SK-N-SH treated with all-trans-retinoic acid at 6 μM for 48 hours (cell line): ENCODE measurements at regions not wholly inside any gene's neighbourhood (a gene's known extent, or its start where the extent isn't known, plus 50 kb on each side); places are given as distances from the start of the nearest gene placed in this dataset.

Source experiments
- ATAC-seq: fragments of 200-7000 bp; cut with Tn5 transposase; 3 replicates; pipeline ENCODE4 v1.9.1; 2020; ENCODE audit warnings: mild to moderate bottlenecking, moderate library complexity
- ARNTL ChIP-seq: fragments of 450-650 bp; formaldehyde crosslinking; IDR thresholded peaks from 2 replicates; pipeline ENCODE4 v1.5.0; 2020; ENCODE audit warnings: low read depth, mild to moderate bottlenecking, moderate library complexity, borderline replicate concordance
- BACH2 ChIP-seq: fragments of 250-450 bp; sonication (Bioruptor Pico); IDR thresholded peaks from 2 replicates; pipeline ENCODE4 v1.9.0; 2021; ENCODE audit warnings: mild to moderate bottlenecking, borderline replicate concordance
- CREB5 ChIP-seq: fragments of 250-450 bp; sonication (Bioruptor Pico); IDR thresholded peaks from 2 replicates; pipeline ENCODE4 v1.5.1; 2020; ENCODE audit warnings: low read depth, mild to moderate bottlenecking, moderate library complexity
- CSDC2 ChIP-seq: fragments of 250-450 bp; sonication (Bioruptor Pico); IDR thresholded peaks from 2 replicates; pipeline ENCODE4 v1.5.0; 2020; ENCODE audit warnings: mild to moderate bottlenecking, moderate library complexity
- CSRNP3 ChIP-seq: fragments of 250-450 bp; sonication (Bioruptor Pico); IDR thresholded peaks from 2 replicates; pipeline ENCODE4 v1.5.1; 2021; ENCODE audit warnings: mild to moderate bottlenecking, moderate library complexity
- ESRRG ChIP-seq: fragments of 250-450 bp; sonication (Bioruptor Pico); IDR thresholded peaks from 2 replicates; pipeline ENCODE4 v1.6.1; 2021; ENCODE audit warnings: mild to moderate bottlenecking
- GLIS3 ChIP-seq: fragments of 250-450 bp; sonication (Bioruptor Pico); IDR thresholded peaks from 2 replicates; pipeline ENCODE4 v1.5.0; 2020; ENCODE audit warnings: mild to moderate bottlenecking, moderate library complexity
- PATZ1 ChIP-seq: fragments of 250-450 bp; sonication (Bioruptor Pico); IDR thresholded peaks from 2 replicates; pipeline ENCODE4 v1.8.0; 2020; ENCODE audit warnings: mild to moderate bottlenecking, moderate library complexity, borderline replicate concordance
- PPARA ChIP-seq: fragments of 250-450 bp; sonication (Bioruptor Pico); IDR thresholded peaks from 2 replicates; pipeline ENCODE4 v1.5.0; 2020; ENCODE audit warnings: mild to moderate bottlenecking, borderline replicate concordance
- RARB ChIP-seq: fragments of 250-450 bp; sonication (Bioruptor Pico); IDR thresholded peaks from 2 replicates; pipeline ENCODE4 v1.8.0; 2021; ENCODE audit warnings: mild to moderate bottlenecking, moderate library complexity
- SNAI2 ChIP-seq: fragments of 250-450 bp; sonication (Bioruptor Pico); IDR thresholded peaks from 2 replicates; pipeline ENCODE4 v1.5.0; 2020; ENCODE audit warnings: mild to moderate bottlenecking, moderate library complexity
- TCF4 ChIP-seq: fragments of 250-450 bp; sonication (Bioruptor Pico); IDR thresholded peaks from 2 replicates; pipeline ENCODE4 v1.8.0; 2021; ENCODE audit warnings: mild to moderate bottlenecking, moderate library complexity, borderline replicate concordance
- TOX ChIP-seq: fragments of 250-450 bp; sonication (Bioruptor Pico); IDR thresholded peaks from 2 replicates; pipeline ENCODE4 v1.8.0; 2021; ENCODE audit warnings: mild to moderate bottlenecking, moderate library complexity, borderline replicate concordance
- TSHZ2 ChIP-seq: fragments of 250-450 bp; sonication (Bioruptor Pico); IDR thresholded peaks from 2 replicates; pipeline ENCODE4 v1.5.0; 2020; ENCODE audit warnings: mild to moderate bottlenecking, moderate library complexity
- ZC3H10 ChIP-seq: fragments of 250-450 bp; sonication (Bioruptor Pico); IDR thresholded peaks from 2 replicates; pipeline ENCODE4 v1.5.1; 2021; ENCODE audit warnings: mild to moderate bottlenecking, moderate library complexity
- ZFP3 ChIP-seq: fragments of 250-450 bp; sonication (Bioruptor Pico); IDR thresholded peaks from 2 replicates; pipeline ENCODE4 v1.5.0; 2020; ENCODE audit warnings: mild to moderate bottlenecking, moderate library complexity
- ZFP30 ChIP-seq: fragments of 450-650 bp; formaldehyde crosslinking; IDR thresholded peaks from 2 replicates; pipeline ENCODE4 v1.5.0; 2022; ENCODE audit warnings: mild to moderate bottlenecking, moderate library complexity
- ZNF565 ChIP-seq: fragments of 450-650 bp; formaldehyde crosslinking; conservative IDR thresholded peaks from 2 replicates; pipeline ENCODE4 v1.5.0; 2020; ENCODE audit warnings: low read depth, mild to moderate bottlenecking, moderate library complexity
- ZNF70 ChIP-seq: fragments of 450-650 bp; formaldehyde crosslinking; IDR thresholded peaks from 2 replicates; pipeline ENCODE4 v1.5.0; 2020; ENCODE audit warnings: mild to moderate bottlenecking, moderate library complexity
- ZNF8 ChIP-seq: fragments of 450-650 bp; formaldehyde crosslinking; IDR thresholded peaks from 2 replicates; pipeline ENCODE4 v1.5.0; 2020; ENCODE audit warnings: mild to moderate bottlenecking, moderate library complexity

- no peak for TF ChIP-seq TOX (CRISPR knock-in tag)
- no peak for TF ChIP-seq ESRRG (CRISPR knock-in tag)
- ATAC-seq: peak; percentile 91
Measured at GRCh38 chr16:64589836-64590235, 532.0 kb downstream of the CDH11 start.

- ATAC-seq: peak; percentile 18; the same call in 2 of the 3 replicates
- TF ChIP-seq ESRRG (CRISPR knock-in tag) (no peak), ZFP3 (CRISPR knock-in tag) (no peak), BACH2 (CRISPR knock-in tag) (no peak), ZFP30 (CRISPR knock-in tag) (no peak), TCF4 (CRISPR knock-in tag) (no peak), ZNF70 (CRISPR knock-in tag) (no peak), ARNTL (CRISPR knock-in tag) (no peak), PPARA (CRISPR knock-in tag) (no peak)
Measured at GRCh38 chr16:64586781-64587180, 535.1 kb downstream of the CDH11 start.

- no peak for ATAC-seq
Measured at GRCh38 chr16:64585367-64585766, 536.5 kb downstream of the CDH11 start.

GRCh38 chr16:64580558-64580957, 541.3 kb downstream of the CDH11 start:
- no peak for ATAC-seq
- TF ChIP-seq GLIS3 (CRISPR knock-in tag): no peak
- TF ChIP-seq, all 23 proteins: peak for 0

More at GRCh38 chr16:64585367-64585766, 536.5 kb downstream of the CDH11 start:
- TF ChIP-seq ZFP3 (CRISPR knock-in tag): no peak
- TF ChIP-seq CREB5 (CRISPR knock-in tag): no peak
- TF ChIP-seq, all 23 proteins: peak for 0

- no peak for ATAC-seq
Measured at GRCh38 chr16:64579712-64580111, 542.2 kb downstream of the CDH11 start.

More at GRCh38 chr16:64579712-64580111, 542.2 kb downstream of the CDH11 start:
- TF ChIP-seq PPARA (CRISPR knock-in tag): no peak
- TF ChIP-seq ZC3H10: no peak
- TF ChIP-seq CREB5 (CRISPR knock-in tag): no peak
- TF ChIP-seq ZNF8 (CRISPR knock-in tag): no peak
- TF ChIP-seq TSHZ2 (CRISPR knock-in tag): no peak
- no peak for TF ChIP-seq GLIS3 (CRISPR knock-in tag)
- no peak for TF ChIP-seq SNAI2 (CRISPR knock-in tag)
- no peak for TF ChIP-seq ZNF70 (CRISPR knock-in tag)
- no peak for TF ChIP-seq PATZ1 (CRISPR knock-in tag)
- TF ChIP-seq ESRRG (CRISPR knock-in tag): no peak
- no peak for TF ChIP-seq ZFP3 (CRISPR knock-in tag)
- no peak for TF ChIP-seq CSDC2 (CRISPR knock-in tag)
- no peak for TF ChIP-seq ZNF565 (CRISPR knock-in tag)
- no peak for TF ChIP-seq TCF4 (CRISPR knock-in tag)
- no peak for TF ChIP-seq ARNTL (CRISPR knock-in tag)
- no peak for TF ChIP-seq CSRNP3 (CRISPR knock-in tag)
- no peak for TF ChIP-seq RARB
